ENCODE measurements at regions not wholly inside any gene's neighbourhood (a gene's known extent, or its start where the extent isn't known, plus 50 kb on each side); places are given as distances from the start of the nearest gene placed in this dataset.

DNA sequence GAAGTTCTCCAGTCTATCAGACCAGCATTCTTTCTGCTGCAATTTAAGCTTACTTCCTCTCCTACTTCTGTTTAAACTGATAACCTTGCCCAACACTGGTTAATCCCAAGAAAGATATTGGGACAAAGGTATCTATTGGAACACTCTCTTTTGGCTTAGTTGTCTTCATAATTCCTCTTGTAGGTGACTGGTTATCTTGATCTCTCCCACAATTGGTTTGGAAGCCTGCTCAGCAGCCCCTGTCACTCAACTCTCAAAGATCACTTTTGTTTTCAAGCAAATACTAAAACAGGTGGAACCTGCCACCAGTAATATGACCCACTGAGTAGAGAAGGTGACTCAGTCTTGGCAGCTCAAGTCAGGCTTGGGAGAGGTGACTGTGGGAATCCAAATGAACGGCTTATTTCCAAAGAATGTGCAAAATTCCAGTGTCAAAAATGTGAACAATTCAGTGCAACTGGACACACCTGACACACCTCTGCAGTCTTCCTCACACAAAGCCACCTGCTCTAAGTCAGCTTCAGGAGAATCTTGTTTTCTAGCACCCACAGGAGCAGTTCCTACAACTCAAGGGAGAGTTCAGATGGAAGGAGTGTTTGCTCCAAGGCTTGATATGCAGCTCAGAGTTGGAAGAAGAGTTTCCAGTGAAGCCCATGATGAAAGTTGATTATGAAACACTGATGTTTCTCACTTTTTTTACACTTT, 83.2 kb upstream of the SLC38A2 start:
- ChIA-PET CTCF (no interaction called here), POLR2A (ENCODE audit: low non-redundant PET) (no interaction called here)
- H3K27me3 ChIP-seq (replicated peaks; ENCODE audit: insufficient read depth, low read depth, low read length, poor library complexity), result no peaks in the 10 kb centered on the region
- no peak overlapping the region for H3K27ac ChIP-seq (ENCODE audit: low read depth, low read length, poor library complexity, severe bottlenecking)
- TF ChIP-seq, protein P1, sequence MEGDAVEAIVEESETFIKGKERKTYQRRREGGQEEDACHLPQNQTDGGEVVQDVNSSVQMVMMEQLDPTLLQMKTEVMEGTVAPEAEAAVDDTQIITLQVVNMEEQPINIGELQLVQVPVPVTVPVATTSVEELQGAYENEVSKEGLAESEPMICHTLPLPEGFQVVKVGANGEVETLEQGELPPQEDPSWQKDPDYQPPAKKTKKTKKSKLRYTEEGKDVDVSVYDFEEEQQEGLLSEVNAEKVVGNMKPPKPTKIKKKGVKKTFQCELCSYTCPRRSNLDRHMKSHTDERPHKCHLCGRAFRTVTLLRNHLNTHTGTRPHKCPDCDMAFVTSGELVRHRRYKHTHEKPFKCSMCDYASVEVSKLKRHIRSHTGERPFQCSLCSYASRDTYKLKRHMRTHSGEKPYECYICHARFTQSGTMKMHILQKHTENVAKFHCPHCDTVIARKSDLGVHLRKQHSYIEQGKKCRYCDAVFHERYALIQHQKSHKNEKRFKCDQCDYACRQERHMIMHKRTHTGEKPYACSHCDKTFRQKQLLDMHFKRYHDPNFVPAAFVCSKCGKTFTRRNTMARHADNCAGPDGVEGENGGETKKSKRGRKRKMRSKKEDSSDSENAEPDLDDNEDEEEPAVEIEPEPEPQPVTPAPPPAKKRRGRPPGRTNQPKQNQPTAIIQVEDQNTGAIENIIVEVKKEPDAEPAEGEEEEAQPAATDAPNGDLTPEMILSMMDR (conservative IDR thresholded peaks at IDR 0.05; ENCODE audit: low read depth, low read length), result no peak
- no peak for TF ChIP-seq EZH2 (IDR thresholded peaks at IDR 0.05; ENCODE audit: borderline replicate concordance, low read depth, low read length, poor library complexity, severe bottlenecking)
- no peaks in the 10 kb centered on the region for H3K9me3 ChIP-seq (ENCODE audit: low read depth, low read length, poor library complexity, severe bottlenecking)
- no peak for DNase-seq (ENCODE audit: low spot score)
- H3K4me3 ChIP-seq (ENCODE audit: low read depth, low read length, poor library complexity, severe bottlenecking), result no peak overlapping the region
- intact Hi-C loops (cut with micrococcal nuclease; ENCODE audit: unreplicated experiment), result no loop called here
- peaks cover 41% of the 10 kb centered on the region for H3K4me1 ChIP-seq (ENCODE audit: insufficient read depth, low read length, poor library complexity, severe bottlenecking)
- BruUV-seq (replicated peaks), result no TSS peak
- H3K36me3 ChIP-seq (ENCODE audit: insufficient read depth, low read length, poor library complexity, severe bottlenecking), result no peaks in the 10 kb centered on the region

DNA sequence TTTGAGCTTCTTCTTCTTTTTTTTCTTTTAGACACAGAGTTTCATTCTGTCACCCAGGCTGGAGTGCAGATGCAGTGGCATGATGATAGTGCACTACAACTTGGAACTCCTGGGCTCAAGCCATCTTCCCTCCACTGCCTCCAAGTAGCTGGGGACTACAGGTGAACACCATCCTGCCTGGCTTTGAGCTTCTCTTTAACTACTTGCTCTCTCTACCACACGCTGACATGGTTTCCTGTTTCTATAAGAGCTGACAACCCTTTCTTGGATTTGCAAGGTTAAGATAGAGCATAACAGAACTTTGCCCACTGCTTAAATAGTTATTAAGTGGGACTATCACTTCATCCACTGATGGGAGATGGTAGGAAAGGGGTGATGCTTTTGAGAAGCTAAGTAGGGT, 82.4 kb upstream of the SLC38A2 start:
- DNase-seq (ENCODE audit: low spot score), result no peak
- CTCF ChIA-PET, result no interaction called here
- H3K4me3 ChIP-seq (ENCODE audit: low read depth, low read length, poor library complexity, severe bottlenecking), result no peak overlapping the region
- POLR2A ChIA-PET (ENCODE audit: low non-redundant PET), result no interaction called here
- BruUV-seq (replicated peaks), result no TSS peak
- peaks cover 49% of the 10 kb centered on the region for H3K4me1 ChIP-seq (ENCODE audit: insufficient read depth, low read length, poor library complexity, severe bottlenecking)
- no peaks in the 10 kb centered on the region for H3K27me3 ChIP-seq (replicated peaks; ENCODE audit: insufficient read depth, low read depth, low read length, poor library complexity)
- no peak overlapping the region for H3K27ac ChIP-seq (ENCODE audit: low read depth, low read length, poor library complexity, severe bottlenecking)
- H3K36me3 ChIP-seq (ENCODE audit: insufficient read depth, low read length, poor library complexity, severe bottlenecking), result no peaks in the 10 kb centered on the region
- intact Hi-C loops (cut with micrococcal nuclease; ENCODE audit: unreplicated experiment), result no loop called here
- no peaks in the 10 kb centered on the region for H3K9me3 ChIP-seq (ENCODE audit: low read depth, low read length, poor library complexity, severe bottlenecking)
- TF ChIP-seq, protein P1 (conservative IDR thresholded peaks at IDR 0.05; ENCODE audit: low read depth, low read length), result no peak
- TF ChIP-seq EZH2 (IDR thresholded peaks at IDR 0.05; ENCODE audit: borderline replicate concordance, low read depth, low read length, poor library complexity, severe bottlenecking), result no peak

DNA sequence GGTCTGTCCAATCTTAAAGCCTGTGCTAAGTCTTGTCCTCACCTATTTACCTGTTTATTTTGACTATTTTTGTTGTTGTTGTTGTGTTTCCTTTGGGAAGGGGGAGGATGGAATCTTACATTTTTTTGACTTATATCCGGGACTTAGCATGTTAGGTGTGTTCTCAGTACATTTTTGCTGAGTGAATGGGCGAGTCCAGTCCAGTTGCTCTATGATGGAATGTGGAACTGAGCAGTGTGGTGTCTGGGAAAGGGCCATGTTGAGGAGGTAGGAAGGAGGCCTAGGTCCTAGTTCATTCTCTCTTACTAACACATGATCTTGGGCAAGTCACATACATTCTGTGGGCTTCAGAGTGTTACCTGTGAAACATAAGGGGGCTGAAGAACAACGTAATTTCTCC, 80.9 kb upstream of the SLC38A2 start:
- Histone ChIP-seq H3K27ac (ENCODE audit: low read depth, low read length, poor library complexity, severe bottlenecking) (no peak overlapping the region), H3K4me1 (ENCODE audit: insufficient read depth, low read length, poor library complexity, severe bottlenecking) (peaks cover 59% of the 10 kb centered on the region), H3K4me3 (ENCODE audit: low read depth, low read length, poor library complexity, severe bottlenecking) (no peak overlapping the region), H3K27me3 (replicated peaks; ENCODE audit: insufficient read depth, low read depth, low read length, poor library complexity) (no peaks in the 10 kb centered on the region), H3K36me3 (ENCODE audit: insufficient read depth, low read length, poor library complexity, severe bottlenecking) (no peaks in the 10 kb centered on the region), H3K9me3 (ENCODE audit: low read depth, low read length, poor library complexity, severe bottlenecking) (no peaks in the 10 kb centered on the region)
- DNase-seq (ENCODE audit: low spot score), result no peak
- ChIA-PET POLR2A (ENCODE audit: low non-redundant PET) (no interaction called here), CTCF (no interaction called here)
- TF ChIP-seq, protein P1 (conservative IDR thresholded peaks at IDR 0.05; ENCODE audit: low read depth, low read length), result no peak
- TF ChIP-seq EZH2 (IDR thresholded peaks at IDR 0.05; ENCODE audit: borderline replicate concordance, low read depth, low read length, poor library complexity, severe bottlenecking), result no peak
- intact Hi-C loops (cut with micrococcal nuclease; ENCODE audit: unreplicated experiment), result no loop called here
- no TSS peak for BruUV-seq (replicated peaks)
